Keratinocyte (primary cell): ENCODE measurements at regions not wholly inside any gene's neighbourhood (a gene's known extent, or its start where the extent isn't known, plus 50 kb on each side); places are given as distances from the start of the nearest gene placed in this dataset.

ENCODE experiments used
- CTCF ChIP-seq, 3 experiments: IDR thresholded peaks in 1 of 3; conservative IDR thresholded peaks in 1 of 3; optimal IDR thresholded peaks in 1 of 3; 2 replicates in 2 of 3; 3 replicates in 1 of 3; pipeline versions ENCODE3 to v1.5.1; 2011; ENCODE audit warnings: low read length in 3 of 3, mild to moderate bottlenecking in 3 of 3, moderate library complexity in 2 of 3, control low read depth in 1 of 3, inconsistent platforms in 1 of 3; ENCODE audit not compliant: insufficient read depth in 2 of 3; ENCODE audit errors: extremely low read depth in 1 of 3
- EZH2 ChIP-seq: IDR thresholded peaks from one replicate; pipeline ENCODE4 v1.6.1; 2012; ENCODE audit warnings: inconsistent platforms, mild to moderate bottlenecking, low read length, moderate library complexity

- TF ChIP-seq EZH2 = no peak
- no peak for TF ChIP-seq CTCF (optimal IDR thresholded peaks at IDR 0.05 in 1 of 3, IDR thresholded peaks at IDR 0.05 in 1 of 3, conservative IDR thresholded peaks at IDR 0.05 in 1 of 3; ENCODE audit: extremely low read depth in 1 of 3, insufficient read depth in 2 of 3, low read length in 3 of 3)
Measured at GRCh38 chr2:173819852-173820251, 145.3 kb downstream of the SP3 start.
